ENCODE measurements at regions not wholly inside any gene's neighbourhood (a gene's known extent, or its start where the extent isn't known, plus 50 kb on each side); places are given as distances from the start of the nearest gene placed in this dataset.

GRCh38 chr17:33749171-33749570, 456.1 kb upstream of the ASIC2 start:
- TF ChIP-seq EP300 (IDR thresholded peaks at IDR 0.05) (no peak), POLR2A (IDR thresholded peaks at IDR 0.05) (no peak), CTCF (IDR thresholded peaks at IDR 0.05) (no peak)

Measured in gastroesophageal sphincter (tissue), 3 donors.